Left renal pelvis (tissue), 4 donors: ENCODE measurements at regions not wholly inside any gene's neighbourhood (a gene's known extent, or its start where the extent isn't known, plus 50 kb on each side); places are given as distances from the start of the nearest gene placed in this dataset.

Experiments used
- DNase-seq, 4 donors: peaks; one replicate each; pipeline ENCODE4 v3.0.0-alpha.2; 2013; ENCODE audit warnings: low read depth in 4 of 4, low spot score in 3 of 4

GRCh38 chr2:186068139-186068801 is 329.7 kb downstream of the FSIP2 start:
- no peak for DNase-seq

- no peak for DNase-seq
These were observed 331.1 kb downstream of the FSIP2 start for GRCh38 chr2:186069676-186070075.

- no peak for DNase-seq
These were observed 346.6 kb downstream of the FSIP2 start for GRCh38 chr2:186085226-186085625.

DNA sequence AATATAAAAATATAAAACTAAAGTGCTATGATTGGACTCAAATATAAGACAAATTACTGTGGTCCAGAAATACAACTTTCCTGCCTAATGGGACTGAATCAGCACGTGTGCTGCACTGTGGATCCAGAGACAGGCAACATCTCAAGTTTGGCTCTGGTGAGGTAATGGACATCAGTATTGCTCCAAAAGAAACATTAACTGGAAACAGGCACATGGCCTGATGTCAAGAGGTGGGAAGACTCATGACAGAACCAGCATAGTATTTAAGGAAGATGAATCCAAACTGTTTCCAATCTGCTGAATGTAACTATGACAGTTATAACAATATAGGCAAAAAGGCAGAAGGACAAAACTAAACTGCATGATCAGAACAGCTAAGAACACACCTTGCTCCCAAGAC is 354.6 kb downstream of the FSIP2 start:
- DNase-seq: no peak

DNA sequence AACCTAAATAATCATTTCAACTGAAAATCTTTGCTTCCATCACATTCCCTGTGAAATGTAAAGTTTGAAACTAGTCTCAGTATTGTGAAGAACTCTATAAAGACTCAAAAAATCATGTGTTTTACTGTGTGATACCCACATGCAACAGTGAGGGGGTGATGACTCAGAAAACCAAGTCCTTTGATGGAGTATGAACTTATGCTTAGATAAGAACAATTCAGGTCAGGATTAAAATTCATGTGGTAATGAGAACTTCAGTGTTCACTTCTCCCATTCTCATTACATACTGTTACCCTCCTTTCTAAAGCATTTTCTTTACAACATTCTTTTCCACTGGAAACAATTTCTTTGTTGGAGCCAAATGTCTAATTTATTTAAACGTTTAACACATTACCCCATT is 360.2 kb downstream of the FSIP2 start:
- DNase-seq: no peak

DNA sequence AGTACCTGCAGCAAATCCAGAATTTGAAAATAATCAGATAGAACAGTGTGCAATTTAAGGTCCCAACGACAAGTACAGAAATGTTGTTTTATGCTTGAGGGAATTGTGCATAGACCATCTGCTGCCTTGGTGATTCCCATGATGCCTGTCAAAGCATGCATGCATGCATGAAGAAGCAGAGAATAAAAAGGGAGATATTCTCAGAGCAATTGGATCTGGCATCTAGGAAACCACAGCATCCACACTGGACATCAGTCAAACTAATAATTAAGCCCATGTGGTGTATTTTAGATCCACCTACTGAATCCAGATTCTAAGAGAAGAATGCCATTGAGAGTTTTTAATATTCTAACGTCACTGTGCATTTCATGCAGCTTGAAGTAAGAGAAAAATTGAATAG is 361.2 kb downstream of the FSIP2 start:
- DNase-seq: no peak

DNA sequence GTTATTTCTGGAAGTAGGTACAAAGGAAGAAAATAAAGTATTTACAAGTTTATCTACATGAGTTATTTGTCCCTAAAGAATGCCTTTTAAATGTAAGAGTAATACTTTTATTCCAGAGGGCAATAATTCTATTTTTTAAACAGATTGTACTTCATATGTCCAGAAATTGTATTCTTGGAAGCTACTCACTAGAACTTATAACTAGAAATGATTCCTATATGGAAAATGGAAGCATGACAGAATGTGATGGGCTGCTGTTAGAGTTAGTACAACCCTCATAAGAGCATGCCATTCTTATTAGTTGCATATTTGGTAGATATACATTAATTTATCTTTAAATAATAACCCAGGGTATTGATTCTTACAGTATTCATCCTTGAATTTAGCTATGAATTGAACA is 362.0 kb downstream of the FSIP2 start:
- DNase-seq: no peak

DNA sequence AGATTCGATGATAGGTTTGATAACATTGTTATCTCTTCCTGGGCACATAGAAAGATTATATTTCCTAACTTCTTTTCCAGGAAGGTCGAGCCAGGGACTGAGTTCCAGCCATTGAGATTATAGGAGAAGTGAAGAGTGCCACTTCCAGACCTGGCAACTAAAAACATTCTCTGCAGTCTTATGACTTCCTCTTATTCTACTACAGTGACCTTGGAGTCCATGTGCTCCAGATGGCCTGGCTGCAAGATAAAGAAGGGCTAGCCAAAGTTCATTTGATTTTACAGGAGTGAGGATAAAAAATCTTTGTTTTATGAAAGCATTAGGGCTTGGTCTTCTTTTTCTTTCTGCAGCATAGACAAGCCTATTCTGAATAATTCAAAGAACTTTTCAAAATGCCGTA is 363.0 kb downstream of the FSIP2 start:
- no peak for DNase-seq

DNA sequence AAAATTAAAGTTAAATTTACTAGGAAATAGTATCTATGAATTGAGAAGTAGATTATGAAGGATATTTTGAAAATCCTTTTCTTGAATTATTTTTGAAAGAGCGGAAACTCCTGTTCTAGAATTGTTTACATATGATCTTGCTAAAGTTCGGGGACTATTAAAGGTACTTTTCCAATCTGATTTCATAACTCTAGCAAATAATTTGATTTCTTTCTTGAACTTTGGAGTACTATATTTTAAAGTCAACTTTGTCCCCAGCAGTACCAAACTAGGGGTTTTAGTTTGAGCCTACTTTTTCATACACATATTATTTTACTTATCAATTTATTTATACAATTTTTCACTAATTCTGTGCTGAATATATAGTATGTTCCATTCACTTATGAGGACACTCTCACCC is 364.7 kb downstream of the FSIP2 start:
- DNase-seq: no peak

DNA sequence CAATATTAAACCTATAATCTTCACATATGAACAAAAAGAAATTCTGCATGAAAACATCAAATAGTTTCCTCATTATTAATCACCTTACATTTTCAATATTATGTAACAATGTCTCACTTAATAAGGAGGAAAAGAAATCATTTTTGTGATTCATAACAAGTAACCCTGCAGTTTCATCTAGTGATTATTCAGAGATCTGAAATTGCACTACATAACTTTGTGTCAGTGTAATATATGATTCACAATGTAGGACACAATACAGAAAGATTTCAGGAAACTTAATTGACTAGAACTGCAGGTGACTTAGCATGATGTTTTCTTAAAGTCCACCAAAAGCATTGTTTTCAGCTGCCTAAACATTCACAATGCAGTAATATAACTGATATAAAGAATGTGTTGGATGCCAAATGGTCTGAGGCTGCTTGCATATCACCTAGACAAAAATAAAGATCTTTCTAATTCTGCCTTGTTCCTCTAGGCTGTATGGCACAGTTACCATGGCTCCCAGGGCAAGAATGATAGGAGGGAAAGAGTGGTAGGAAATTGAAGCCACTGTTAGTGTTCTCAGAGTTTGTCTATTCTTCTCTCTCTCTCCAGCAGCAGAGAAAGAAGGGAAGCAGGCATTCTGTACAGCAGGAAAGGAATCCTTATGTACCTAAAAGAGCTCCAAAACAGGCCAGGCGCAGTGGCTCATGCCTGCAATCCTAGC is 366.6 kb downstream of the FSIP2 start:
- no peak for DNase-seq

DNA sequence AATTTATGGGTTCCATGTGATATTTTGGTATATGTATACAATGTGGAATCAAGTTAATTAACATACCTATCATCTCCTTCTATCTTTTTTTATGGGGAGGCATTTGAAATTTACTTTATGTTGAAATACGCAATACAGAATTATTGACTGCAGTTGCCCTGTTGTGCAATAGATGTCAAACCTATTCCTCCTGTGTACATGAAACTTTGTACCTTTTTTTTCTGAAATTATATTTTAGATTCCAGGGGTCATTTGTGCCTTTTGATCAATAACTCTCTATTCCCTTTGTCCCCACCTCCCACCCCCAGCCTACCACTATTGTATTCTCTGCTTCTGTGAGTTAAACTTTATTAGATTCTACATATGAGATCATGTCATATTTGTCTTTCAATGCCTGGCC is 369.9 kb downstream of the FSIP2 start:
- no peak for DNase-seq

GRCh38 chr2:186113284-186113683 is 372.8 kb upstream of the ZC3H15 start:
- no peak for DNase-seq

DNA sequence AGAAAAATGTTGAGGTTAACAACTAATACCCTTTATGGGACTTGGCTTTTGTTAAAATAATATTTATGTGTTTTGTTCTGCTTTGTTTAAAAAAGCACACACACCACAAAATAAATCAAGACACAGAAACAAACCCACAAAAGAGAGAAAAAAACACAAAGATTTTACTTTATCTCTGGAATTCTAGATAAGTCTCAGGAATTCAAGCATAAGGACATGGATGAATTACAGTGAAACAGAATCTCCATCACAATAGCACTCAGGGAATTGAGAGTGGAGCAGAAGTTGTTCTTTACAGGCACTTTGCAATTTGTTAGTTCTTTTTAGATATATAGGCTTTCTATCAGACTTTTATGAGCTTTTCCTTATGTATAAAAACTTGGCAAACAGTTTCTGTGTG is 360.9 kb upstream of the ZC3H15 start:
- DNase-seq: no peak

DNA sequence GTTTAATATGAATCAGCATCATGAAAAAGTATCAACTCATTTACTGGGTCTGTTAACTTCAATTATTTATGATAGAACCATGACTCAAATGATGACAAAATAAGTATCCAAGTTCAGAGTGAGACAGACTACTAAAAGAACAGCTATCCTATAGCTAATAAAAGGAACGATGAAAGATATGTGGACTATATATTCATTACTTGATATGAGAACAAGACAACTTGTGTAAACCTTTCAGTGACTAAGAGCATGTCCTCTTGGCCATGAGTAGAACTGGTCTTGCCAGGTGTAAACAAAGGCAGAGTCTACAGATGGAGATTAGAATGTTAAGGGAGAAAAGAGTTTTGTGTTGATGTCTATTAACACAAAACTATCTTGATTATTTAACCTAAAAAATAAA is 360.4 kb upstream of the ZC3H15 start:
- no peak for DNase-seq

GRCh38 chr2:186126181-186126580 is 359.9 kb upstream of the ZC3H15 start:
- no peak for DNase-seq

GRCh38 chr2:186129767-186130581 is 356.1 kb upstream of the ZC3H15 start:
- no peak for DNase-seq

DNA sequence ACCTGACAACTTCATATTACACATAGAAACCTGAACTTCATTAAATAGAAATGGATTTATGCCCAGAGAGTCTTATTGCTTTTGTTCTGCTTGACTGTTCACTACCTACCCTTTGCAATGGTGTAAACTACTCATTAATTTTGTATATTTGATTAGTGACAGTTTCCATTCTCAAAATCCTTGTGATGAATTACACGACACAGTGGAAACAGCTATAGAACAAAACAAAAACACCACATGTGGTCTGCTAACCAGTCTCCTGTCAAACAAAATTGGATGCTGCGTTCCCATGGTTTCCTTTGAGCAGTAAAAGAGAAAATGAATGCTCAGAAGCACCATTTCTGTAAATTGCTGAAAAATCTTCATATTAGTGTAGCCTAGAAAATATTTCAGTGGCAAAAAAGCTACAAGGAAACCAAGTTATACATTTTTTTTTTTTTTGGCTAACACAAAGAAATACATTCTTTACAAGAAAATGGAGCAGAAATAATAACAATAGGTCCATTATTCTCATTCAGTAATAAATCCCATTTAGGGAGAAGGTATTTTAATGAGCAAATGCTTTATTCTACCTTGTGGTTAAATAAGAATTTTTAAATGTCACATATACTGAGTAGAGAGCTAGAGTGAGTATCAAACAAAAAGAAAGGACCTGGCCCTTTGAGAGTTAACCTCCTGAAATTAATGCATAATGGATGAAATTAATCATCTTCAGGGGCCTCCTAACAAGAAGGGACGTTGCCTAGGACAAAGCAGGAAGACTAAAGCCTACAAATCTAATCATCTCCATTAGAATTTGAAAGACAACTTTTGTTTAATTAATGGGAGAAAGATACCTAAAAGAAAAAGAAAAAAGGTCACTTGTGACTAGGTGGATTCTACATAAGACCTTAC is 355.1 kb upstream of the ZC3H15 start:
- no peak for DNase-seq

GRCh38 chr2:186135686-186136085 is 350.4 kb upstream of the ZC3H15 start:
- DNase-seq: no peak

DNA sequence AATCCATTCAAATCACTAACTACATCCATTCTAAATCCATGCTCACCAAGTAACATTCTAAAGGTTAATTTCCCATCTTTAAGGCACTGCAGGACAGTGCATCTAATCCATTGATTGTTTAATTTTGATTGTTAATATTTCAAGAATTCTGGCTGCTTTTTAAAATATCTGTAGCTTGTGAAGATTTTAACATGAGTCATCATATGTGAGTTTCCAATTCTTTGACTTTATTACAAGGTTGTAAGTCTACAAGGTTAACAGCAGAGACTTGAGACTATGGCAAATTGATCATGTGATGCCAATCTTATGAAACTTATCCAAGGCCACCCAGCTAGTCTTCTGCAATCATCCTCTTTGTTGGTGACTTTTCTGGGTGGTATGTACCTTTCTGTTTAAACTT is 349.2 kb upstream of the ZC3H15 start:
- no peak for DNase-seq

DNA sequence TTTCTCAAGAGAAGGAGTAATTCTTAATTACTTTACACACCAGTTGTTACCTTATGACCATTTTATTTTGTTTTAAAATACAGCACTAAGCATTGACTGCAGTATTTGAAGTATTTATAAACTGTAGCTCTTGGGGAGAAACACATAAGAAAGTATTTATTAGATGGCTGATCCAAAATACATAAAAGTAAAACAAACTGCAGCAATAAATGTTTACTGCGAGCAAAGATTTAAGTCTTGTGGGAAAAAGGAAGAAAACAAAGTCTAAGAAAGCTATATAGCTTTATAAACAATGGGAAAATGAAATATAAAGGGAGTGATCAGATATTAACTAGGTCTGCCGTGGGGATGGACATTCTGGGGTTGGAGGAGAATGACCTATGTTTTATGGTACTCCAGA is 347.2 kb upstream of the ZC3H15 start:
- DNase-seq: no peak

DNA sequence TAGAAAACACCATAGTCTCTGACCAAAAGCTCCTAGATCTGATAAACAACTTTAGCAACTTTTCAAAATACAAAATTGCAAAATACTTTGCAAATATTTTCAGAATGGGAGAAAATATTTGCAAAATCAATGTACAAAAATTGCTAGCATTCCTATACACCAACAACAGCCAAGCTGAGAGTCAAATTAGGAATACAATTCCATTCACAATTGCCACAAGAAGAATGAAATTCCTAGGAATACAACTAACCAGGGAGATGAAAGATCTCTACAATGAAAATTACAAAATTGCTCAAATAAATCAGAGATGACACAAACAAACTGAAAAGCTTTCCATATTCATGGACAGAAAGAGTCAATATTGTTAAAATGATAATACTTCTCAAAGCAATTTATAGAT is 327.0 kb upstream of the ZC3H15 start:
- DNase-seq: no peak
